HepG2 (cell line): ENCODE measurements at regions not wholly inside any gene's neighbourhood (a gene's known extent, or its start where the extent isn't known, plus 50 kb on each side); places are given as distances from the start of the nearest gene placed in this dataset.

ENCODE experiments used
- ATF6 ChIP-seq: sonication (generic); formaldehyde crosslinking; conservative IDR thresholded peaks from 2 replicates; pipeline ENCODE4 v1.4.0; 2020; ENCODE audit warnings: missing genetic modification reagents
- CREM ChIP-seq, 2 experiments: sonication (generic) in 1 of 2; formaldehyde crosslinking in 1 of 2; IDR thresholded peaks; 2 replicates each; pipeline versions ENCODE4 v1.4.0 to v1.6.1; 2016 to 2020; ENCODE audit warnings: antibody characterized with exemption in 1 of 2, mild to moderate bottlenecking in 1 of 2, missing genetic modification reagents in 1 of 2
- HOXA3 ChIP-seq: sonication (generic); formaldehyde crosslinking; IDR thresholded peaks from 2 replicates; pipeline ENCODE4 v1.5.0; 2020; ENCODE audit warnings: missing genetic modification reagents
- HOXD1 ChIP-seq: sonication (generic); formaldehyde crosslinking; IDR thresholded peaks from 2 replicates; pipeline ENCODE4 v1.5.0; 2020; ENCODE audit warnings: missing genetic modification reagents
- LRRFIP1 ChIP-seq: sonication (generic); formaldehyde crosslinking; conservative IDR thresholded peaks from 2 replicates; pipeline ENCODE4 v1.4.0; 2020; ENCODE audit warnings: missing genetic modification reagents
- MED1 ChIP-seq: sonication (generic); formaldehyde crosslinking; IDR thresholded peaks from 2 replicates; pipeline ENCODE4 v1.4.0; 2020; ENCODE audit warnings: missing genetic modification reagents
- REST ChIP-seq, 2 experiments: IDR thresholded peaks; 2 replicates each; pipeline ENCODE4 v1.6.1; 2011 to 2012; ENCODE audit warnings: low read length in 2 of 2, borderline replicate concordance in 1 of 2, low read depth in 1 of 2, mild to moderate bottlenecking in 1 of 2, moderate library complexity in 1 of 2
- RFX3 ChIP-seq: IDR thresholded peaks from 2 replicates; pipeline ENCODE4 v1.6.1; 2016; ENCODE audit warnings: missing biosample characterization, missing genetic modification reagents
- TFE3 ChIP-seq: IDR thresholded peaks from 2 replicates; pipeline ENCODE4 v1.6.1; 2016
- TP53 ChIP-seq: sonication (generic); formaldehyde crosslinking; conservative IDR thresholded peaks from 2 replicates; pipeline ENCODE4 v1.4.0; 2020; ENCODE audit warnings: missing genetic modification reagents
- ZBTB3 ChIP-seq: sonication (generic); formaldehyde crosslinking; IDR thresholded peaks from 2 replicates; pipeline ENCODE4 v1.4.0; 2020; ENCODE audit warnings: low read depth, mild to moderate bottlenecking, moderate library complexity, missing genetic modification reagents, borderline replicate concordance
- ZBTB46 ChIP-seq: sonication (generic); formaldehyde crosslinking; IDR thresholded peaks from 2 replicates; pipeline ENCODE4 v1.4.0; 2020; ENCODE audit warnings: mild to moderate bottlenecking, missing genetic modification reagents, borderline replicate concordance
- ZNF563 ChIP-seq: sonication (generic); formaldehyde crosslinking; IDR thresholded peaks from 2 replicates; pipeline ENCODE4 v1.8.0; 2022; ENCODE audit warnings: mild to moderate bottlenecking, moderate library complexity, missing genetic modification reagents
- ZNF615 ChIP-seq: sonication (generic); formaldehyde crosslinking; IDR thresholded peaks from 2 replicates; pipeline ENCODE4 v1.5.0; 2020; ENCODE audit warnings: mild to moderate bottlenecking, missing genetic modification reagents, borderline replicate concordance
- ZNF644 ChIP-seq: IDR thresholded peaks from 2 replicates; pipeline ENCODE4 v1.6.1; 2016; ENCODE audit warnings: low read depth
- ZNF781 ChIP-seq: sonication (generic); formaldehyde crosslinking; IDR thresholded peaks from 2 replicates; pipeline ENCODE4 v1.5.1; 2020; ENCODE audit warnings: borderline replicate concordance, mild to moderate bottlenecking, missing genetic modification reagents; ENCODE audit errors: not compliant biosample characterization

- TF ChIP-seq ZBTB46 (CRISPR knock-in tag) (no peak), ZNF563 (CRISPR knock-in tag) (no peak), REST (IDR thresholded peaks at IDR 0.05; ENCODE audit: borderline replicate concordance in 1 of 2, low read depth in 1 of 2, low read length in 2 of 2) (peak in 1 of 2 experiments; percentile 43; a peak in 1 of 4 replicates), ZBTB3 (CRISPR knock-in tag) (no peak), RFX3 (CRISPR knock-in tag) (no peak), MED1 (CRISPR knock-in tag) (peak; percentile 36; the same call in 1 of the 2 replicates), ATF6 (CRISPR knock-in tag) (no peak), ZNF615 (CRISPR knock-in tag) (0 out of 2 replicates have a peak, but pooled peaks have one; percentile 28), CREM (IDR thresholded peaks at IDR 0.05) (no peak; the same call in 1 of the 2 replicates), CREM (CRISPR knock-in tag; IDR thresholded peaks at IDR 0.05) (no peak), TP53 (CRISPR knock-in tag) (no peak), LRRFIP1 (CRISPR knock-in tag) (no peak), ZNF781 (CRISPR knock-in tag) (no peak), HOXA3 (CRISPR knock-in tag) (peak; percentile 9), HOXD1 (no peak), TFE3 (CRISPR knock-in tag) (no peak), ZNF644 (CRISPR knock-in tag) (no peak)
Observed at GRCh38 chr6:26223650-26224546, 136.7 kb downstream of the HFE start (continued).
